ENCODE measurements at regions not wholly inside any gene's neighbourhood (a gene's known extent, or its start where the extent isn't known, plus 50 kb on each side); places are given as distances from the start of the nearest gene placed in this dataset.

GRCh38 chr4:90074322-90074886 lies 52.8 kb upstream of the CCSER1 start:
- TF ChIP-seq CTCF (conservative IDR thresholded peaks at IDR 0.05; ENCODE audit: low read depth, low read length) (no peak), EZH2 (IDR thresholded peaks at IDR 0.05; ENCODE audit: low read length, unreplicated experiment) (no peak), EZH2phosphoT487 (IDR thresholded peaks at IDR 0.05; ENCODE audit: borderline replicate concordance, low read length) (no peak)

Measured in PC-3 (cell line).